K562 (cell line): ENCODE measurements at regions not wholly inside any gene's neighbourhood (a gene's known extent, or its start where the extent isn't known, plus 50 kb on each side); places are given as distances from the start of the nearest gene placed in this dataset.

Experiments
- KAT8 ChIP-seq: fragments of 450-650 bp; IDR thresholded peaks from 2 replicates; pipeline ENCODE4 v1.6.1; 2016; ENCODE audit warnings: low read depth, mild to moderate bottlenecking
- RERE ChIP-seq: sonication (generic); formaldehyde crosslinking; IDR thresholded peaks from 2 replicates; pipeline ENCODE4 v1.8.0; 2023; ENCODE audit warnings: missing genetic modification reagents, mild to moderate bottlenecking, borderline replicate concordance
- ZNF174 ChIP-seq: fragments of 250-450 bp; sonication (Bioruptor Pico); IDR thresholded peaks from 2 replicates; pipeline ENCODE4 v1.4.0; 2020; ENCODE audit warnings: mild to moderate bottlenecking
- TF ChIP-seq, protein P1 (sequence below), 2 experiments: fragments of 450-650 bp; formaldehyde crosslinking in 1 of 2; IDR thresholded peaks; 2 replicates each; pipeline versions ENCODE4 v1.4.0 to v1.6.1; 2014 to 2020; ENCODE audit warnings: mild to moderate bottlenecking in 2 of 2, borderline replicate concordance in 1 of 2, low read depth in 1 of 2

GRCh38 chr14:97402279-97402678 is 605.1 kb downstream of the VRK1 start (continued):
- no peak for TF ChIP-seq RERE (CRISPR knock-in tag)
- TF ChIP-seq ZNF174 (CRISPR knock-in tag): no peak
- TF ChIP-seq, protein P1, sequence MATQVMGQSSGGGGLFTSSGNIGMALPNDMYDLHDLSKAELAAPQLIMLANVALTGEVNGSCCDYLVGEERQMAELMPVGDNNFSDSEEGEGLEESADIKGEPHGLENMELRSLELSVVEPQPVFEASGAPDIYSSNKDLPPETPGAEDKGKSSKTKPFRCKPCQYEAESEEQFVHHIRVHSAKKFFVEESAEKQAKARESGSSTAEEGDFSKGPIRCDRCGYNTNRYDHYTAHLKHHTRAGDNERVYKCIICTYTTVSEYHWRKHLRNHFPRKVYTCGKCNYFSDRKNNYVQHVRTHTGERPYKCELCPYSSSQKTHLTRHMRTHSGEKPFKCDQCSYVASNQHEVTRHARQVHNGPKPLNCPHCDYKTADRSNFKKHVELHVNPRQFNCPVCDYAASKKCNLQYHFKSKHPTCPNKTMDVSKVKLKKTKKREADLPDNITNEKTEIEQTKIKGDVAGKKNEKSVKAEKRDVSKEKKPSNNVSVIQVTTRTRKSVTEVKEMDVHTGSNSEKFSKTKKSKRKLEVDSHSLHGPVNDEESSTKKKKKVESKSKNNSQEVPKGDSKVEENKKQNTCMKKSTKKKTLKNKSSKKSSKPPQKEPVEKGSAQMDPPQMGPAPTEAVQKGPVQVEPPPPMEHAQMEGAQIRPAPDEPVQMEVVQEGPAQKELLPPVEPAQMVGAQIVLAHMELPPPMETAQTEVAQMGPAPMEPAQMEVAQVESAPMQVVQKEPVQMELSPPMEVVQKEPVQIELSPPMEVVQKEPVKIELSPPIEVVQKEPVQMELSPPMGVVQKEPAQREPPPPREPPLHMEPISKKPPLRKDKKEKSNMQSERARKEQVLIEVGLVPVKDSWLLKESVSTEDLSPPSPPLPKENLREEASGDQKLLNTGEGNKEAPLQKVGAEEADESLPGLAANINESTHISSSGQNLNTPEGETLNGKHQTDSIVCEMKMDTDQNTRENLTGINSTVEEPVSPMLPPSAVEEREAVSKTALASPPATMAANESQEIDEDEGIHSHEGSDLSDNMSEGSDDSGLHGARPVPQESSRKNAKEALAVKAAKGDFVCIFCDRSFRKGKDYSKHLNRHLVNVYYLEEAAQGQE (IDR thresholded peaks at IDR 0.05; ENCODE audit: borderline replicate concordance): no peak
- TF ChIP-seq, protein P1 (CRISPR knock-in tag; IDR thresholded peaks at IDR 0.05; ENCODE audit: low read depth): no peak
- TF ChIP-seq KAT8: no peak
